ENCODE measurements at regions not wholly inside any gene's neighbourhood (a gene's known extent, or its start where the extent isn't known, plus 50 kb on each side); places are given as distances from the start of the nearest gene placed in this dataset.

DNA sequence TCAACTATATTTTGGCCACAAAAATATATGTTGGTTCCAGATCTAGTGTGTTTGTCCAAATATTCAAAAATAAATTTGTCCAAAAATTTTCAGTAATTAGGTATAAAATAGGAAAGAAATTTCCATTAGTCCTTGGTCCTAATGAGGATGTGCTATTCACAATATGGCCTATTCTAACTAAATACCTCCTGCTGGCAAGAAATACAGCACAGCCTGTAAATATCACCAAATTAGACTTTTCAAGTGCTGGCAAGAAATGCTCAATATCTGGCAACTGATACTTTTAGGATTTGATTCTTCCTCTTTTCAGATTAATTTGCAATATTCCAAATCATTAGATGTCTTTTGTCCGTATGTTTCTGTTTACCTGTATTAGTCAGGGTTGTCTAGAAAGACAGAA, 1446.2 kb downstream of the LRFN5 start:
- no peak overlapping the region for H3K27ac ChIP-seq
- TF ChIP-seq, protein P1, sequence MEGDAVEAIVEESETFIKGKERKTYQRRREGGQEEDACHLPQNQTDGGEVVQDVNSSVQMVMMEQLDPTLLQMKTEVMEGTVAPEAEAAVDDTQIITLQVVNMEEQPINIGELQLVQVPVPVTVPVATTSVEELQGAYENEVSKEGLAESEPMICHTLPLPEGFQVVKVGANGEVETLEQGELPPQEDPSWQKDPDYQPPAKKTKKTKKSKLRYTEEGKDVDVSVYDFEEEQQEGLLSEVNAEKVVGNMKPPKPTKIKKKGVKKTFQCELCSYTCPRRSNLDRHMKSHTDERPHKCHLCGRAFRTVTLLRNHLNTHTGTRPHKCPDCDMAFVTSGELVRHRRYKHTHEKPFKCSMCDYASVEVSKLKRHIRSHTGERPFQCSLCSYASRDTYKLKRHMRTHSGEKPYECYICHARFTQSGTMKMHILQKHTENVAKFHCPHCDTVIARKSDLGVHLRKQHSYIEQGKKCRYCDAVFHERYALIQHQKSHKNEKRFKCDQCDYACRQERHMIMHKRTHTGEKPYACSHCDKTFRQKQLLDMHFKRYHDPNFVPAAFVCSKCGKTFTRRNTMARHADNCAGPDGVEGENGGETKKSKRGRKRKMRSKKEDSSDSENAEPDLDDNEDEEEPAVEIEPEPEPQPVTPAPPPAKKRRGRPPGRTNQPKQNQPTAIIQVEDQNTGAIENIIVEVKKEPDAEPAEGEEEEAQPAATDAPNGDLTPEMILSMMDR (conservative IDR thresholded peaks at IDR 0.05) = no peak
- no peak for TF ChIP-seq ZFX (IDR thresholded peaks at IDR 0.05)

- H3K27ac ChIP-seq = no peak overlapping the region
- TF ChIP-seq, protein P1 (conservative IDR thresholded peaks at IDR 0.05) = no peak
- TF ChIP-seq ZFX (IDR thresholded peaks at IDR 0.05) = no peak
Measured at GRCh38 chr14:43043850-43044249, 1437.2 kb downstream of the LRFN5 start.

DNA sequence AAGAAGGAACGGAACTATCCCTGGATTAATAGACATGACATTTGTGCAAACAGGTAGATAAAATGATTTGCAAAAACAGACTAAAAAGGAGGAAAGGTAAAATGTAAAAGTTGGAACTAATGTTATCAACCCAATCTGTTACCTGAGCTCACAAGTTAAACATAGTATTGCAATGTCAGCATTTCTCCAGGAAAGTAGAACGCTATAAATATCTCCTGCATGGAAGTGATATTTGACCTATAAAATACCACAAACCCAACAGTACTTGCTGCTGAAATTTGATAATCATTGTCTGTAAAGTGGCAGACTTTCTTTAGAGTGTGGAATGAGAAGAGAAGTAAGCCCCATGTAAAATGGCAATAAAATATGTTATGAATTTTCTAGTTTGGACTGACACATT, 1435.7 kb downstream of the LRFN5 start:
- TF ChIP-seq, protein P1 (conservative IDR thresholded peaks at IDR 0.05) = no peak
- TF ChIP-seq ZFX (IDR thresholded peaks at IDR 0.05) = no peak
- H3K27ac ChIP-seq = no peak overlapping the region

DNA sequence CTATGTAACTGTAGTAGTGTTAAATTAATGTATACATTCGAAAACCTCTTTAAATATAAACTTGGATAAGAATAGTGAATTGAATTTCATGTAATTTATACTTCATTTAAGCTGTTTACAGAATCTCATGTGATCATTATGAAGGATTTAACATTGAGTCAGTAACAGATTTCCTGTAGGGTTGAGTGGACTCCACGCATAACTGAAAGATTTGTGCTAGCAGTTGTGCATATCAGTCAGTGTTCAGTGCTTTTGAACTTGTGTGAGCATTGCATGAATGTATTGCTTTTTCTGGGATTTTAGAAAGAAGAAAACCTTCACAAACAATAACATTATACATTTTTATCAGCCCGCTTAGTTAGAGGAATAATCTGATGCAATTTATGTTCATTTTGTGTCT, 1435.3 kb downstream of the LRFN5 start:
- no peak for TF ChIP-seq ZFX (IDR thresholded peaks at IDR 0.05)
- TF ChIP-seq, protein P1 (conservative IDR thresholded peaks at IDR 0.05) = no peak

DNA sequence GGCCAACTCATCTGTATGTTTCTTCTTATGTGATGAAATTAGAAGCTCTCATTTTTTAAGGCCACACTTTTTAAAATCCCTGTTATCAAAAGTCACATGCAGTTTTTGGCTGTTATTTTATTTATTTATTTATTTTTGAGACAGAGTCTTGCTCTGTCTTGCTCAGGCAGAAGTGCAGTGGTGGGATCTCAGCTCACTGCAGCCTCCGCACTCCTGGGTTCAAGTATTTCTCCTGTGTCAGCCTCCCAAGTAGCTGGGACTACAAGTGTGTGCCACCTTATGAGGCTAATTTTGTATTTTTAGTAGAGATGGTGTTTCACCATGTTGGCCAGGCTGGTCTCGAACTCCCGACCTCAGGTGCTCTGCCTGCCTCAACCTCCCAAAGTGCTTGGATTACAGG, 1434.5 kb downstream of the LRFN5 start:
- 0 out of 2 replicates have a peak overlapping the region, but pooled peaks have one; percentile 8 for H3K27ac ChIP-seq
- TF ChIP-seq, protein P1 (conservative IDR thresholded peaks at IDR 0.05) = no peak

More for the DNA sequence above, 1435.3 kb downstream of the LRFN5 start:
- H3K27ac ChIP-seq = no peak overlapping the region

DNA sequence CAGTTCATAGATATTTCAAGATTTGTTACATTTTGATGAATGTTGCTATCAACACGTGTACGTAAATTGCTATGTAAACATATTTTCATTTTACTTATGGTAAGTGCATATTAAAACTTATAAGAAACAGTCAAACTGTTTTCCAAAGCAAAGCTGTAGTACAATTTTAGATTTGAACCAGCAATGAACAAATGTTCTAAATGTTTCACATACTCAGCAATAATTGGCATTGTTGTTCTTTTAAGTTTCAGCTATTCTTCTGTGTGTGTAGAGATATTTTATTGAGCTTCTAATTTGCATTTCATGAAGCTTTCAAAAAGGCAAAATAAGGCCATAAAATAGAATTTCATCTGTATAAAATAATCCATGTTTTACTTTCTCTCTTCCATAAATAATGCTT, 1433.2 kb downstream of the LRFN5 start:
- H3K27ac ChIP-seq = no peak overlapping the region
- TF ChIP-seq, protein P1 (conservative IDR thresholded peaks at IDR 0.05) = no peak
- no peak for TF ChIP-seq ZFX (IDR thresholded peaks at IDR 0.05)

DNA sequence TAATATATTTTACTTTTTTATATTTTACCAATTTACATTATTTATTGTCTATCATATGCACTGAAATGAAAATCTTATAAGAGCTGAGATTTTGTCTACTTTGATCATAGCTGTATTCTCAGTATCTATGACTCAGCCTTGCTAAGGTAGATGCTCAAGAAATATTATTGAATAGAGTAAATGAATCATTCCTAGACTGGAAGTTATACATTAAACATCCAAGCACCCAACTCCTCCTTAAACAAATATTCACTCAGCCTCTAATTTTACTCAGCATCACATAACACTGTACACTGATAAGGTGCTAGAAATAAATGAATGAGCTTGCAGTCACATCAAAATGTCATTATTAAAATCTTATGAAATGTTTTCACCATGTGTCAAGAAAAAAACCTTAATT, 1424.9 kb downstream of the LRFN5 start:
- no peak for TF ChIP-seq ZFX (IDR thresholded peaks at IDR 0.05)
- TF ChIP-seq, protein P1 (conservative IDR thresholded peaks at IDR 0.05) = no peak
- H3K27ac ChIP-seq = no peak overlapping the region
